ENCODE measurements at regions not wholly inside any gene's neighbourhood (a gene's known extent, or its start where the extent isn't known, plus 50 kb on each side); places are given as distances from the start of the nearest gene placed in this dataset.
A peak's percentile ranks its signal among the peaks of the same experiment; 100 is the strongest.
"Not testable (repeated sequence)": the region's sequence is repeated elsewhere in the genome, so short reads cannot be mapped to it uniquely, and the experiment has no call there.

- no peak for DNase-seq (ENCODE audit: low read depth)
Observed at GRCh38 chr1:229710746-229711145, 84.7 kb downstream of the URB2 start.

- DNase-seq (ENCODE audit: low read depth) = no peak
Observed at GRCh38 chr1:229714306-229714705, 88.3 kb downstream of the URB2 start.

- no peak for DNase-seq (ENCODE audit: low read depth)
Observed at GRCh38 chr1:229714964-229715603, 89.0 kb downstream of the URB2 start.

GRCh38 chr1:229716069-229716468 lies 90.0 kb downstream of the URB2 start:
- DNase-seq (ENCODE audit: low read depth) = no peak

GRCh38 chr1:229716704-229717103 lies 90.7 kb downstream of the URB2 start:
- no peak for DNase-seq (ENCODE audit: low read depth)

- no peak for DNase-seq (ENCODE audit: low read depth)
Observed at GRCh38 chr1:229717786-229718576, 91.9 kb downstream of the URB2 start.

GRCh38 chr1:229726061-229726460 lies 100.0 kb downstream of the URB2 start:
- DNase-seq (ENCODE audit: low read depth) = no peak

GRCh38 chr1:229729916-229730315 lies 103.9 kb downstream of the URB2 start:
- no peak for DNase-seq (ENCODE audit: low read depth)

GRCh38 chr1:229730573-229730972 lies 104.5 kb downstream of the URB2 start:
- no peak for DNase-seq (ENCODE audit: low read depth)

- no peak for DNase-seq (ENCODE audit: low read depth)
Observed at GRCh38 chr1:229732061-229732460, 106.0 kb downstream of the URB2 start.

- no peak for DNase-seq (ENCODE audit: low read depth)
Observed at GRCh38 chr1:229736376-229736775, 110.3 kb downstream of the URB2 start.

GRCh38 chr1:229742614-229743013 lies 116.6 kb downstream of the URB2 start:
- DNase-seq (ENCODE audit: low read depth) = not testable (repeated sequence)

- no peak for DNase-seq (ENCODE audit: low read depth)
Observed at GRCh38 chr1:229749992-229750391, 123.9 kb downstream of the URB2 start.

- no peak for DNase-seq (ENCODE audit: low read depth)
Observed at GRCh38 chr1:229751610-229752009, 125.6 kb downstream of the URB2 start.

- no peak for DNase-seq (ENCODE audit: low read depth)
Observed at GRCh38 chr1:229752679-229753078, 126.6 kb downstream of the URB2 start.

- DNase-seq (ENCODE audit: low read depth) = no peak
Observed at GRCh38 chr1:229753764-229754551, 127.9 kb downstream of the URB2 start.

- DNase-seq (ENCODE audit: low read depth) = no peak
Observed at GRCh38 chr1:229756666-229757065, 130.6 kb downstream of the URB2 start.

GRCh38 chr1:229757226-229757625 lies 131.2 kb downstream of the URB2 start:
- DNase-seq (ENCODE audit: low read depth) = no peak

GRCh38 chr1:229758101-229759036 lies 132.3 kb downstream of the URB2 start:
- no peak for DNase-seq (ENCODE audit: low read depth)

GRCh38 chr1:229759037-229759435 lies 133.0 kb downstream of the URB2 start:
- DNase-seq (ENCODE audit: low read depth) = peak; percentile 2

- no peak for DNase-seq (ENCODE audit: low read depth)
Observed at GRCh38 chr1:229759586-229759985, 133.5 kb downstream of the URB2 start.

All from amniotic epithelial cell (primary cell).